CD4-positive, alpha-beta T cell treated with Interleukin-10 for 1 hour (primary cell): ENCODE measurements at regions not wholly inside any gene's neighbourhood (a gene's known extent, or its start where the extent isn't known, plus 50 kb on each side); places are given as distances from the start of the nearest gene placed in this dataset.
"Not testable (repeated sequence)": the region's sequence is repeated elsewhere in the genome, so short reads cannot be mapped to it uniquely, and the experiment has no call there.

Source experiments
- DNase-seq: peaks from one replicate; pipeline ENCODE4 v3.0.0-alpha.2; 2020

DNA sequence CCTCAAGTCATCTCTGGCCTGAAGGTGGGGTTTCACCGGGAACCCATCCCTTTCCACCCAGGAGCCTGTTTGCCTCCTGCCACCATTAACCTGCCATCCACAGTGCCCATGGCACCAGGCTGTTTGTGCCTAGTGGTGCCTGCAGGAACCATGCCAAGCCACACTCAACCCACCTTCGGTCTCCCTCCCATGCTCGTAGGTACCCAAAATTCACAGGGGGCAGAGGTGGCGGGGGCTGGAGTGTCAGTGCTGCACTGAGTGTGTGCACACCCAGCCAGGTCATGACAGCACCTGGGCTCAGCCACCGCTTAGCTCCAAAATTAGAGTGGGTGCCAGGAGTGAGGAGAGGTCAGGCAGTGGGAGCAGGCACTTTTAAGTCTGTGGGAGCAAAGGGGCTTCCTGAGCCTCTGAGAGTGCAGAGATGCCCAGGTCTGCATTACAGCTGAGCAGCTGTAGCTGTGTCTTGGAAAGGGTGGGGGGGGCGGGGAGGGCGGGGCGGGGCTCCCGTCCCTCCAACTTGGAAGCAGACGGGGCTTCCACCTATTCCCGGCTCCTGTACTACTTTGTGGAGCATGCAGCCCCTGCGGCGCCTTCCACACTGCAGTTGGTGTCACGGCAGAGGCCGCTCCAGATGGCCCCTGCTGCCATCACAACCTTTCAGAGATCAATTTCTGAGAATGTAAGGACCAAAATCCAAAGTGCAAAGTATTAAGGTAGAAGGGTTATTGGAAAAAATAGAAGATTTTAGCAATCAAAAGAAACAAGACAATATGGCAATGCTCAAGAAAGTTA lies 2396.8 kb upstream of the C9orf72 start:
- DNase-seq, result no peak

DNA sequence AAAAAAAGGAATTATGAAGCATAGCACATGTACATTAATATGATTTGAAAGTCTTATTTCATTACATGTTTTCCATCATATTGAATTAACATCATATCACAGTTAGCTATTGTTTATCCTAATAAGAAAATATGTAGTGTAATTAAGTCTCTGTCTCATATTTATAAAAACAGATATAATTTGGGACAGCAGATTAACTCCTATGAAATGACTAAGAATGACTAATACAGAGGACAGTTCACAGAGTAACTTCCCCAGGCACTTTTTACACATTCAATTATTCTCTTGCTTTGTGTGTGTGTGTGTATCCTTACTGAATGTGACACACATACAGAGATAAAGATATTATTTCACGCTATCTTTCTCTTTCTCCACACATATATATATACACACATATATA lies 2400.9 kb upstream of the C9orf72 start:
- no peak for DNase-seq

DNA sequence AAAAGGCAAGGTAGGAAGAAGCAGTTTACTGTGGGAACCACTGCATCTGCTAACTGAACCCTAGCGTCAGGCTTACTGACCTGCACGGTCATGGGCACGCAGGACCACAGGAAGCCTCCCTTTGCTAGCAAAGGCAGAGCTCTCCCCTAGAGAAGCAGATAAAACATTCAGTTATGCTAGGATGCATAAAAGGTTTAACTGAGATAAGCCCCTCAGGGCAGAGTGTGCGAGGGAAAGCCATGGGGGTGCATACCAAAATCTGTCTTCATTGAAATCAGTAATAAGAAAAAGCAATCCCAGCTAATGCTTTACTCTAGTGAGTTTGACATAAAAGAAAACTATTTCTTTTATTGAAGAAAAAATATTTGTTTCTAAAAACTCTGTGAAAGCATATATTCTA lies 2403.7 kb upstream of the C9orf72 start:
- no peak for DNase-seq

DNA sequence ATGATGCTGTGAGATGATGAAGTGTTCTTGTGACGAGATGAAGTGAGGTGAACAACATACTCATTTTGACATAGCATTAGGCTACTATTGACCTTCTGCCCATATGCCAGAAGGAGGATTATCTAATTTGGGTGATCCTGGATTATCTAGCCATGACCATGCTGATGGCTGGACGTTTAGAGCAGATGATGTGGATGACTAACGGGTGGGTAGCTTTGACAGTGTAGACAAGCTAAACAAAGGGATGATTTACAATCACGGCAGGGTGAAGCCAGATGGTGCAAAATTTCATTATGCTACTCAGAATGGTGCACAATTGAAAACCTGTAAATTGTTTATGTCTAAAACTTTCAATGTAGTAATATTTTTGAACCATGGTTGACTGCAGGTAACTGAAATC lies 2403.4 kb upstream of the ACO1 start:
- DNase-seq, result no peak

DNA sequence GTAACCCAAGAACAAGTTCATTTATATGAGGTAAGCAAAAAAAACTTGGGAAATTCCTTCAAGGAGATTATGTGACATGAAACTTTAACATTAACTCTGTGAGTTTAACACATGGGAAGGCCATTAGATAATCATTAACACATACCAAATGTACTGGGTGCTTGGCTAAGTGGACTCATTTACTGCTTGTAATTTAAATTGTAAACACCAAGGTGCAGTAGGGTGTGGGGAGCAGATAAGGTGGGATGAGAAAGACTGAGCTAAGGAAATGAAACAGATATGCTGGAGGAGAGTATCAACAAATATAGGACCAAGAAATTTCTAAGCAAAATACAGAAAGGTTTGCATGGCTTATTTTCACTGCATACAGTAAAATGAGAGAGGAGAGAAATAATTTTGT lies 2384.8 kb upstream of the ACO1 start:
- no peak for DNase-seq

DNA sequence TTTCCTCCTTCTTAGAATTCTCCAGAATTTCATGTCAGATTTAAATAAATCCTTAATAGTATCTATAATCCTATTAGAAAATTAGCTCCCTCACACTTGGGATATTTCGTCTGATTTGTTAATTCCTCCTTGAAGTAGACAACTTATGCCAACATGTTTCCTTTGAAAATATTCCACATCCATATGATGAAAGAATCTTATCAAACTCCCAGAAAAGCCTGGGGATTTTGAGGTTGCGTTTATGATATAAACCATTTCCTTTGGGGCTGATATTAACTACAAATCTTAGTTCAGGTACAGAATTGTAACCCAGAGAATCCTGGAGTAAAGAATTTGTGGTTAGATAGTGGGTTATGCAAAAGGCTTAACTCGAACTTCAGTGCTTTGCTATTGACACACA lies 2373.8 kb upstream of the ACO1 start:
- DNase-seq, result no peak

DNA sequence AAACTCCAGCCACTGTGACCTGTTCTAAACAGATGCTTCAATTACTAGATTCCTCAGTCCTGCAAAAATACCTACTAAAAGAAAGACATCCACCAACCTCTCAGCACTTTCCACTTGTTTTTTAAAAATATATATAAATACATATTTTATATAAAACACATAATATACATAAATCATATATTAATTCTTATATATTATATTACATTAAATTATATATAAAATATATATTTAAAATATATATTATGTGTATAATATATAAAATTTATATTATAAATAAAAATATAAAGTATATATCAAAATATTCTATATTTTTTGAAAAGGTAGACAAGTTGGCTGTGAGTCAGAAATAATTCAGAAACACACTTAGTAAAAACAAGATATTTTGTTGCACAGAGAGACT lies 2371.8 kb upstream of the ACO1 start:
- DNase-seq, result no peak

DNA sequence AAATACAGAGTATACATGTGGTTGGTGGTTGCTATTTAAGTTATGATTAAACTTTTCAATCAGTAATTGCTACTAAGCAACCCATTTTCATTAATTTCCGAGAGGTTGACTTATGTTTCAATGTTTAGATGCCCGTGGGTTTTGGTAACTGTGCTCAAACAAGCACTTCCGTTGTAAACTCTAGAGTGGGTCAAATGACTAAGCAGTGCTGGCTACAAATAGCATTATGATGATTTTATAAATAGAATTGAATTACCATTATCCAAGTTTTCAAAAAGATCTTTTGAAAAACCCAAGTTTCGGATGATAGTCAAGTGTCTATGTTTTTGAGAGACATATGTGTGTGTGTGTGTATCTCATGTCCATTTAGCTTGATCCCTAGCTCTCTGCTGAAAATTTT lies 2369.4 kb upstream of the ACO1 start:
- no peak for DNase-seq

DNA sequence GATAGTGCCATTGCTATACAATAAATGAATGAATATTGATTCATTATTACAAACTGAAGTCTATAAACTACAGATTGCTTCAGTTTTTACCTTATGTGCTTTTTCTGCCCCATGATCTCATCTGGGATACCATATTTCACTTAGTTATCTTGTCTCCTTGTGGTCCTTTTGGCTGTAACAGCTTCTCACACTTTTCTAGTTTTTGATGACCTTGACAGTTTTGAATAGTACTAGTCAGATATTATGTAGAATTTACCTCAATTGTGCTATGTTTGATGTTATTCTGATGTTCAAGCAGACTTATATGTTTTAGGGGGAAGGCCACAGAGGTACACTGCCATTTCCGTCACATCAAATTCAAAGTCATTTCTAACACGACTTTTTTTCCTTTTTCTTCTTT lies 2364.3 kb upstream of the ACO1 start:
- no peak for DNase-seq

DNA sequence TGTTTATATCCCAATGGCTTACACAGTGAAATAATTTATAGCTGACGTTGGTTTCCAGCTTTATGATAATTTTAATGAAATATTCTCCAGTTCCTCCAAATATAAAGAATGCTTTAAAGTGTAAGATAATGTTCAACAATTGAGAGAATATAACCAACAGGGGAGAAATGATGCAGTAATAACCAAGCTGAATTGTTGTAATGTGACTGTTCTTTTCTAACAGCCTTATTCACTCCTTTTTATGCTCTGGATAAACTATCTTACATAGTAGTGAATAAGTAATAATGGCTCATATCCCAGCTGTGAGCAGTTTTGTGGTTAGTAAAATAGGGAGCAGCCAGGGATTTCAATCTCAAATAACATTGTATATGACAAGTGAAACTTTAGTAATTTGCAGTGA lies 2348.7 kb upstream of the ACO1 start:
- no peak for DNase-seq

DNA sequence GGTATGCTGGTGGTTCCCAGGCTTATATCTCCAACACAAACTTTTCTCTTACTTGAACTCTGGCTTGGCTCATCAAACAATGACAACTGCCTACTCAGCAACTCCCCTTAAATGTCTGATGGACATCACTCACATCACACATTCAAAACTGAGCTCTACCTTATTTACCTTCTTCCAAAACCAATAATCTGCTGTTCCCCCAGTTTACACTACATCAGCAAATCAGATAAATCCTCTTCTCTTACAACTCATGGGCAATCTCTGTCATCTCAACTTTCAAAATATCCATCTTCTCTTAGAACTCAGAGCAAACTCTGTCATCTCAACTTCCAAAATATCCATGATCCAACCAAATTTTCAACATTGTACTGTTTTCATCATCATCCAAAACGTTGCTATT lies 2347.9 kb upstream of the ACO1 start:
- no peak for DNase-seq

DNA sequence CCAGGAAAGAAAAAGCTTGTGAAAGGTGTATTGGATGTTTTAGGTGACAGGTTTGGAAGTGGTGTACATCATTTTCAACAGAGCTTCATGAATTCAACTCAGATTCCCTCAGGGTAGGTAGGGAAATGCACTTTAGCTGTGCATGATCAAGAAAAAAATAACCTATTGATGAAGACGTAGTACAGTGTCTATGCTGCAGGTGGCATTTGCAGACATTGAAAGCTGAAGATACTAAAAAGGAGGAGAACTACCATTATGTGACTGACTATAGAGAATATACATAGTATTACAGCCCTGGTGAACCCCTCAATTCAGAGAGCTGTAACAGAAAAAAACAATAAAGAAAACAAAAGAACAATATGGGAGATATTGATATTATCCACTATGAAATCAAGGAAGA lies 2344.7 kb upstream of the ACO1 start:
- DNase-seq, result no peak

DNA sequence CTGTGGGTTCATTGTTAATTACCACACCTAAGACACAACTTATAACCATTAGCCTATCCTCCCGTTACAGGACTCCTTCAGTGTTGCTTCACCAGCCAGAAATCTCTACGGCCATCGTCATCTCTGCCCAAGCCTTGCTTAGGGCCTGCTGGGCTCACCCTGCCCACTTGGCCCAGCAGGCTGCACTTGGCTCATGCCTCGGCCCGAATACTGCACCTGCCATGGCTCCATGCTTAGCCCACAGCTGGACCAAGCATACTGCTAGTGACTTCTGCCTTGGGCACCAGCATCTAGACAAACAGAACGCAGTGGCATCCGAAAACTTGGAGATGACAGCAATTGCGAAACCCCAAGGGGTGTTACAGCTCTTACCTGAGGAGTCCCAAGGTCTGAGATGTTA lies 2336.0 kb upstream of the ACO1 start:
- DNase-seq, result no peak

DNA sequence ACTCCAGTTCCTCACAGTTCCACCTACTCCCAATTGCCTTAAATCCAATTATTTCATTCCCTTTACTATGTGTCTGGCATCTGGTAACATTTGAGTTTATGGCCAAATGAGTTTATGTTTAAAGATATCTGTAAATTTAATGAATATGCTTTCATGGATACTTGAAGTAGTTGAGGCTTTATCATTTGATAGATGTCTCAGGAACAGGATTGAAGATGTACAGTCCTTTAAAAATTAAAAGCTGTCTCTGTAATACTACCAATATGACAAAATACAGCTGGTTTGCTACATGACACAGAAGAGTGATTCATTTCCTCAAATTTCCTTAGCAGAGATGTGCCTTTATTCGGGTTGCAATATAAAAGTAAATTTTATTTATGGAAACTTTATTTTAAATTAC lies 2326.0 kb upstream of the ACO1 start:
- DNase-seq, result no peak

DNA sequence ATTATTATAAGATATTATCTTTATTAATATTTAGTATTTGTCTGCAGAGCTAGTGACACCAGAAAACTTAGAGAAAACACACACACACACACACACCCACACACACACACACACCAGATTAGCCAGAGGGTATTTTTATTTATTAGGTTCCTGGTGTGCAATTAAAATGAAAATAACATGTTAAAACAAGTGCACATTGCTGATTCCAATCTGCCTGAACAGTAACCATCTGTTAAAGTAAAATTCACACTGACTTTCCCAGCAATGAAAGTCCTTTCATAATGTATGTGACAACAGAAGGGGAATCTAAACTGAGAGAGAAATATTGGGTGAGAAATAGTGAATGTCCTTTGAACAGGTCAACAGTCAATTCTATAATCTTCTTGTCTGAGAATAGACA lies 2323.5 kb upstream of the ACO1 start:
- no peak for DNase-seq

DNA sequence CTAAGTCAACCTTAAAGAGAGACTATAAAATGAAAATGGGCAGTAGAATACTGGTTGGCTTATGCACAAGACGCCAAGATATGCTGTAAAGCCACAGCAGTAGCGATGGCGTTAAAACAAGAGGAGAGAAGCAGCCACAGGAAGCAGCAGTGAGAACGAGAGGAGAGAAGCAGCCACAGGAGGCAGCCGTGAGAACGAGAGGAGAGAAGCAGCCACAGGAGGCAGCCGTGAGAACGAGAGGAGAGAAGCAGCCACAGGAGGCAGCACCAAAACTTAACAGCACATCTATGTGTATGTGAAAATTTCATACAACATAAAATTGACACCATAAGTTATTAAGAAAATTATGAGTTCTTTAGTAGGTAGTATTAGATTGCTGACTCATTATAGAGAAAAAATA lies 2318.6 kb upstream of the ACO1 start:
- DNase-seq, result no peak

DNA sequence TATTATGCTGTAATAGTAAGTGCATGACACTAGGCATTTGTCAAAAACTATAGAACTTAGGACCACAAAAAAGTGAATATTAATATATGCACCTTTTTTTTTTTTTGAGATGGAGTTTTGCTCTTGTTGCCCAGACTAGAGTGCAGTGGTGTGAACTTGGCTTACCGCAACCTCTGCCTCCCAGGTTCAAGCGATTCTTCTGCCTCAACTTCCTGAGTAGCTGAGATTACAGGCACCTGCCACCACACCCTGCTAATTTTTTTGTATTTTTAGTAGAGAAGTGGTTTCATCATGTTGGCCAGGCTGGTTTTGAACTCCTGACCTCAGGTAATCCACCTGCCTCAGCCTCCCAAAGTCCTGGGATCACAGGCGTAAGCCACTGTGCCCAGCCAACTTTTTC lies 2315.2 kb upstream of the ACO1 start:
- not testable (repeated sequence) for DNase-seq

DNA sequence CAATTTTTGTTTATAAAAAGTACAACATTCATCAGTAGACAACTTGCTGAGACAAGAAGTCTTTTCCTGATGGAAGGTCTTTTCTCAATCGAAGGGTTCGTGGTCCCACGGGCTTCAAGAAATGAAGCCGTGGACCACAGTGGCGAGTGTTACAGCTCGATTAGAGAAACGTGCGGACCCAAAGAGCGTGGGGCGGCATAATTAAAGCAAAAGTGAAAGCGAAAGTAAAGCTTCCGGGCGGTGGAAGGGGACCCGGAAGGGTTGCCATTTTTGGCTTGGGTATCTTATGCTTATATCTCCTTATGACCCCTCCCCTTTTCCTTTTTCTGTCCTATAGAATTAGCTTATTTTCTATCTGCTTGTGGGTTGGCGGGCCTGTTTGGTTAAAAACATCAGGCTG lies 2309.4 kb upstream of the ACO1 start:
- no peak for DNase-seq

DNA sequence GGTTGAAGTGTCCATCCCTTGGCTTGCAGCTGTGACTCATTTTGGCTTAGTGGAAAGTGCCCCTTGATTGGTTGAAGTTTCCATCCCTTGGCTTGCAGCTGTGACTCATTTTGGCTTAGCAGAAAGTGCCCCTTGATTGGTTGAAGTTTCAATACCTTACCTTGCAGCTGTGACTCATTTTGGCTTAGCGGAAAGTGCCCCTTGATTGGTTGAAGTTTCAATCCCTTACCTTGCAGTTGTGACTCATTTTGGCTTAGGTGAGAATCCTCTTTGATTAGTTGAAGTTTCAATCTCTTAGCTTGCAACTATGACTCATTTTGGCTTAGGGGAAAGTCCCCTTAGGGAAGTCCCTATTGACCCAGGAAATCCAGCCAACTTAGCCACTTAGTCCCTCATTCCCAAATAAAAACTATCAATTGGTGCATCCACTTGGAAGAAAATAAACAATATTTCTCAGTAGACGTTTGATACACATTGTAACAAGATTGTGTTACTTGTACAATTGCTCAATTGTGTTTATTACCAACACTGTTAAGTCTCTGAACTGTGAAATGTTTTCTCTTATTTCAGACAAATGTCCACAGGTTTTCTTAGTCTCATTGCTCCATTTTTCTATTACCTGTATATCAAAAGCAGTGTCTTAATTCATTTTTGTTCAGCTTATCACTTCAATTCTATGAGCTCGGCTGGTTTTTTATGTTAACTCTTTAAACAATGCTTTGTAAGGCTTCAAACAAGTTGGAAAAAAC lies 2308.8 kb upstream of the ACO1 start:
- DNase-seq, result peak; percentile 31

DNA sequence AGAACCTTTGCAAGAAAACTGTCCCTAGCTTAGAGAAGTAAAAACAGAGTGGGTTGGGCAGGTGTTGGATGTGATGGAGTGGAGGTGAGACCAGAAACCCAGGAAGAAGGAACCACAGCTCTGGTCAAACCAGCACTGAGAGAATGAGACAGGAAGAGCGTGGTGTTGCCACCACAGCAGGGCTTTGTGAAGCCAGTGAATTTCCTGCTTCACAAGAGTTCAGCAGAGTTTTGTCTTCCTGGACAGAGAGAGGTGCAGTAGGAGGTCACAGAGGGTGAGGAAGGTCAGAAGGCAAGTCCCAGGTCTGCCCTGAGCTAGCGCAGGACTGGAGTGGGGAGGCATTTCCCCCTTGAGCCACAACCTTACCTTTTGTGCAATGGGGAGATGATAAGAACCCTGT lies 2306.2 kb upstream of the ACO1 start:
- DNase-seq, result no peak

DNA sequence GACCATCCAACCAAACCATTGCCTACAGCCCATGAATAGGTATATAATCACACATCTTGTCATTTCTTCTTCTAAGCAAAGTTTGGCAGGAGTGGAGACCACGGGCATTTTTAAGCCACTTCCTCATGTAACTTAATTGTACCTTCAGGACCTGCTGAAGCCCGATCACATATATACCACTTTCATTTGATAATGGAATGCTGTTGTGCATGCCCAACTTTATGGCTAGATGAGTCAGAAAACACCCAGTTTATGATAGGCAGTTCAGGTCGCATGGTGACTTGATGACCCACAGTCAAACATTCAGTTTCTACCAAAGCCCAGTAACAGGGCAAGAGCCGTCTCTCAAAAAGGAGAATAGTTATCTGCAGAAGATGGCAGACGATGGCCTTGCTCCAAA lies 2295.0 kb upstream of the ACO1 start:
- DNase-seq, result no peak

DNA sequence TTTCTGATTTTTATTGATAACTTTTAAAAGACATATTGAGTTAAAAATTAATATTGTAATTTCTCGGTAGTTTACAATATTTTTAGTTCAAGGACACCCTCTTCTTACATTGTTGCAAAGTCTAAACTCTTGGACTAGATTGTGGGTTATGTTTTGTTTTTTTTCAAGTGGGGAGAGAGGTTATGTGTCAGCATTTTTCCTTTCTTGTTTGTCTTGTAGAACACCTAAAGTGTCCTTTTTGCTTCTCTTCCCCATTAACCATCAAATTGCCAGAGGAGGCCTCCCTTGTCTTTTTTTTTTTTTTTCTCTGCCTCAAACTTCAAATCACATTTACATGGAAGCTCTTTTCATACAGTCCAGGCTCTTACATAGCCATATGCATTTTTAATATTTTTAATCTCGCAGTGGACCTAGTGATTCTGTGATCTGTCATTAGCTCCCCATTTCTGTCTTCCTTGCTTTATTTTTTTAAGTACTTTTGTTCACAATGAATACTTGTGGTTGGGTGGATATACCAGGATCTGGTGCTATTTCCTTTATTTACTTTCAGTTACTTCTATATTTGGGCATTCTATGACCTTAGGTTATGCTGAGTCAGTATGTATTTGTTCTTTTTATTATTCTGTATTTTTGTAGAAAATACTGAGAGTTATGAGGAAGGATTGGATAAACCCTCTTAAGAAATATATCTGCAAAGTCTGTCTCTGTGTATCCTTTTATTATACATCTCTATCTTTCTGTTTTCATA lies 2280.6 kb upstream of the ACO1 start:
- no peak for DNase-seq

DNA sequence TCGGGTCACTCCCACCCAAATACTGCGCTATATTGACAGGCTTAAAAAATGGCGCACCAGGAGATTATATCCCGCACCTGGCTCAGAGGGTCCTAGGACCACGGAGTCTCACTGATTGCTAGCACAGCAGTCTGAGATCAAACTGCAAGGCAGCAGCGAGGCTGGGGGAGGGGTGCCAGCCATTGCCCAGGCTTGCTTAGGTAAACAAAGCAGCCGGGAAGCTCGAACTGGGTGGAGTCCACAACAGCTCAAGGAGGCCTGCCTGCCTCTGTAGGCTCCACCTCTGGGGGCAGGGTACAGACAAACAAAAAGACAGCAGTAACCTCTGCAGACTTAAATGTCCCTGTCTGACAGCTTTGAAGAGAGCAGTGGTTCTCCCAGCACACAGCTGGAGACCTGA lies 2277.3 kb upstream of the ACO1 start:
- not testable (repeated sequence) for DNase-seq

DNA sequence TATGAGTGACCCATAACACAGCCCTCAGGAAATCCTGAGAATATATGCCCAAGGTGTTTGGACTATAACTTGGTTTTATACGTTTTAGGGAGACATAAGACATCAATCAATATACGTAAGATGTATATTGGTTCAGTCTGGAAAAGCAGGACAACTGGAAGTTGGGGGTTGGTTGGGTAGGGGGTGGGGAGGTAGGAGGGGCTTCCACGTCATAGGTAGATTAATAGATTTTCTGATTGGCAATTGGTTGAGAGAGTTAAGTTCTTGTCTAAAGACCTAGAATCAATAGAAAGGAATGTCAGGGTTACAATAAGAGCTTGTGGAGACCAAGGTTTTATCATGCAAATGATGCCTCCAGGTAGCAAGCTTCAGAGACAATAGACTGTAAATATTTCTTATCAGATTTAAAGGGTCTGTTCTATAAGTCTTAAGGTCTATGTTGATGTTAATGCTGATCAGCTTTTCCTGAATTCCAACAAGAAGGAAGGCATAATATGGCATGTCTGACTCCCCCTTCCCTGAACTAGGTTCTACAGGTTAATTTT lies 2267.7 kb upstream of the ACO1 start:
- DNase-seq, result no peak
